Right lobe of liver (tissue), 6 donors: ENCODE measurements at regions not wholly inside any gene's neighbourhood (a gene's known extent, or its start where the extent isn't known, plus 50 kb on each side); places are given as distances from the start of the nearest gene placed in this dataset.

Source experiments
- ATAC-seq, 4 donors: fragments of 200-7000 bp; cut with Tn5 transposase; one replicate each; pipeline ENCODE4 v1.9.1; 2020; ENCODE audit warnings: mild to moderate bottlenecking in 4 of 4, moderate library complexity in 4 of 4
- DNase-seq, 3 donors: peaks; one replicate each; pipeline ENCODE4 v3.0.0-alpha.2; 2020
- H3K27ac ChIP-seq, 3 donors: fragments of 200-600 bp; one replicate each; pipeline ENCODE4 v1.8.0; 2022
- H3K27me3 ChIP-seq, 2 donors: fragments of 200-600 bp; one replicate each; pipeline ENCODE4 v1.8.0; 2022
- H3K36me3 ChIP-seq, 4 donors: fragments of 200-600 bp; sonication (generic) in 1 of 4; one replicate each; pipeline versions ENCODE4 v1.5.1 to v1.8.0; 2017 to 2022; ENCODE audit warnings: control low read depth in 1 of 4
- H3K4me1 ChIP-seq, 4 donors: fragments of 200-600 bp; sonication (generic) in 1 of 4; one replicate each; pipeline versions ENCODE4 v1.5.1 to v1.8.0; 2017 to 2022; ENCODE audit warnings: control low read depth in 1 of 4
- H3K4me3 ChIP-seq, 3 donors: fragments of 200-600 bp; one replicate each; pipeline ENCODE4 v1.8.0; 2022
- H3K9me3 ChIP-seq, 4 donors: fragments of 200-600 bp; sonication (generic) in 1 of 4; one replicate each; pipeline versions ENCODE4 v1.5.1 to v1.8.0; 2017 to 2022; ENCODE audit warnings: control low read depth in 1 of 4
- POLR2A ChIP-seq: fragments of 450-650 bp; IDR thresholded peaks from one replicate; pipeline ENCODE4 v1.6.1; 2017; ENCODE audit warnings: antibody characterized with exemption, mild to moderate bottlenecking
- WGBS: methylation state at CpG from one replicate; pipeline ENCODE4 v1.1.6; 2018; ENCODE audit warnings: low coverage, low lambda C conversion rate; ENCODE audit not compliant: insufficient coverage; ENCODE audit errors: missing lambda C conversion rate; 5-methylcytosine and 5-hydroxymethylcytosine counted together
- intact Hi-C, 2 donors: fragments of 100-400 bp; cut with DNase I; formaldehyde crosslinking; loops; one replicate each; pipeline versions ENCODE4 v1.11.2 to v1.14.1; 2022
- TF ChIP-seq, protein P1 (sequence below), 4 donors: fragments of 200-600 bp in 3 of 4; fragments of 450-650 bp in 1 of 4; IDR thresholded peaks; one replicate each; pipeline versions ENCODE4 v1.5.1 to v1.8.0; 2016 to 2022; ENCODE audit warnings: antibody characterized with exemption in 4 of 4, mild to moderate bottlenecking in 2 of 4
- donor health status: DM: no; HTN: yes; CAD: no.
- donor health status: DM: no; HTN: no; CAD: no.
- donor health status: DM: no; HTN: no; CAD: no.
- donor health status: DM: no; HTN: yes; CAD: no.
- donor health status: DM: no; HTN: yes; CAD: no.

DNA sequence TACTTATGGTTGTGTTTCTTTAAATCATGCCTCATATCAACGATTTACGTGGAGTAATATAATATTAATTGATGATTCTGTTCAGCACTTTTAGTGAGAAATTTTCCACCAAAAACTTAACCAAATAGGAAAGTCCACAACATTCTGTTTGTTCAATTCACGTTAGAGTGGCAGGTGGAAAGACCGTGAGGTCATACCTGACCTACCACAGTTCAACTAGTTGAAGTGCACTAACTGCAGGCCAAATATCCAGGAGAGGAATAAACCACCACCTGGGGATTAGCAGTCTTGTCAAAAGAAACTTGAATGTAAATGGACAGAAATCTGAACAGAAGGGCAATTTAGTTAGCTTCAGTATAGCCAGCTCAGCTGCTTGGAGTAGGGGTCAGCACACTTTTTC lies 577.7 kb downstream of the KIF4B start:
- no peak for TF ChIP-seq POLR2A
- TF ChIP-seq, protein P1, sequence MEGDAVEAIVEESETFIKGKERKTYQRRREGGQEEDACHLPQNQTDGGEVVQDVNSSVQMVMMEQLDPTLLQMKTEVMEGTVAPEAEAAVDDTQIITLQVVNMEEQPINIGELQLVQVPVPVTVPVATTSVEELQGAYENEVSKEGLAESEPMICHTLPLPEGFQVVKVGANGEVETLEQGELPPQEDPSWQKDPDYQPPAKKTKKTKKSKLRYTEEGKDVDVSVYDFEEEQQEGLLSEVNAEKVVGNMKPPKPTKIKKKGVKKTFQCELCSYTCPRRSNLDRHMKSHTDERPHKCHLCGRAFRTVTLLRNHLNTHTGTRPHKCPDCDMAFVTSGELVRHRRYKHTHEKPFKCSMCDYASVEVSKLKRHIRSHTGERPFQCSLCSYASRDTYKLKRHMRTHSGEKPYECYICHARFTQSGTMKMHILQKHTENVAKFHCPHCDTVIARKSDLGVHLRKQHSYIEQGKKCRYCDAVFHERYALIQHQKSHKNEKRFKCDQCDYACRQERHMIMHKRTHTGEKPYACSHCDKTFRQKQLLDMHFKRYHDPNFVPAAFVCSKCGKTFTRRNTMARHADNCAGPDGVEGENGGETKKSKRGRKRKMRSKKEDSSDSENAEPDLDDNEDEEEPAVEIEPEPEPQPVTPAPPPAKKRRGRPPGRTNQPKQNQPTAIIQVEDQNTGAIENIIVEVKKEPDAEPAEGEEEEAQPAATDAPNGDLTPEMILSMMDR (IDR thresholded peaks at IDR 0.05): no peak
- ATAC-seq (peak in 3 of 4 donors; percentile 52 to 78 (median 75)), DNase-seq (no peak)
- H3K27ac ChIP-seq: no peak overlapping the region
- H3K27me3 ChIP-seq: no peaks in the 10 kb centered on the region
- WGBS: 56% methylated on average over 4 of the region's 4 CpGs
- no peak overlapping the region for H3K4me3 ChIP-seq
- H3K4me1 ChIP-seq: no peaks in the 10 kb centered on the region
- intact Hi-C loops: no loop called here
- H3K9me3 ChIP-seq: no peaks in the 10 kb centered on the region
- H3K36me3 ChIP-seq: no peaks in the 10 kb centered on the region

DNA sequence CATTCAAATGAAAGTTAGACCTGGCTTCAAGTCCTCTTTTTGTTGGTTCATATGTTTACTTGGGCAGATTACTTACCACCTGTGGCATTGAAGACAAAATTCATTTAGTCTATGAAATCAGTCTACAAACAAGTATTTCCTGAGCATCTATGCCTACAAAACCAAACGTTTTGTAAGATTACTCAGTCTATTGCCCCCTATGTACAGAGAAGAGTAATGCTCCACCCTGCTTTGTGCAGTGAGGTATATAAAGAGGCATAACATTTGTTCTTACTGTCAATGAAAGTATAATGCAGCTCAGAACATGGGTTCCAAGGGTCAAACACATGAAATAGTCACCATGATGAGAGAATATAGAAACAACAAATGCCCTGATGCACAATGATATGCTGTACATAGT lies 580.7 kb downstream of the KIF4B start:
- 0% methylated on average over 1 of the region's 1 CpG for WGBS
- no peaks in the 10 kb centered on the region for H3K27me3 ChIP-seq
- H3K9me3 ChIP-seq: no peaks in the 10 kb centered on the region
- no peaks in the 10 kb centered on the region for H3K36me3 ChIP-seq
- ATAC-seq (no peak), DNase-seq (no peak)
- intact Hi-C loops: no loop called here
- TF ChIP-seq, protein P1 (IDR thresholded peaks at IDR 0.05): peak in 1 of 4 donors; percentile 13
- TF ChIP-seq POLR2A: no peak
- no peaks in the 10 kb centered on the region for H3K4me1 ChIP-seq
- no peak overlapping the region for H3K27ac ChIP-seq
- H3K4me3 ChIP-seq: no peak overlapping the region

DNA sequence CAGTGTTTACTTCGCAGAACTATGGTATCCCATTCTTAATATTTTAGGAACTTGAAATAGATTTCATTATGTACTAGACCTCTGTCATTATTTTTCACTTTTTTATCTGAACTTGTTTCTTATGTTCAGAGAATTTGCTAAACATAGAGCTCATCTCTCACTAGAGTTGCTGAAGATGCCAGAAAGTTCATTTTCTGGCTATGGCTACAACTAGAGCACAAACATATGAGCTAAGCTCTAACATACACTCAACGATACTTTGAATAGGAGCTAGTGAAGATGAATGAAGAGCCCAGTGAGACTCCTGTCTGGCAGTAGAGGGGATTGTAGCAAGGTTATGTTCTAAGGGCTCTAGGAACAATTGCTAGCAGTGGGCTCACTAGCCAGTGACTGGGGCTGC lies 582.2 kb downstream of the KIF4B start:
- WGBS: 70% methylated on average over 2 of the region's 2 CpGs
- no peaks in the 10 kb centered on the region for H3K9me3 ChIP-seq
- DNase-seq (no peak), ATAC-seq (no peak)
- H3K27ac ChIP-seq: no peak overlapping the region
- no peaks in the 10 kb centered on the region for H3K4me1 ChIP-seq
- no peaks in the 10 kb centered on the region for H3K27me3 ChIP-seq
- H3K36me3 ChIP-seq: no peaks in the 10 kb centered on the region
- H3K4me3 ChIP-seq: no peak overlapping the region
- intact Hi-C loops: no loop called here
- TF ChIP-seq, protein P1 (IDR thresholded peaks at IDR 0.05): no peak
- no peak for TF ChIP-seq POLR2A

DNA sequence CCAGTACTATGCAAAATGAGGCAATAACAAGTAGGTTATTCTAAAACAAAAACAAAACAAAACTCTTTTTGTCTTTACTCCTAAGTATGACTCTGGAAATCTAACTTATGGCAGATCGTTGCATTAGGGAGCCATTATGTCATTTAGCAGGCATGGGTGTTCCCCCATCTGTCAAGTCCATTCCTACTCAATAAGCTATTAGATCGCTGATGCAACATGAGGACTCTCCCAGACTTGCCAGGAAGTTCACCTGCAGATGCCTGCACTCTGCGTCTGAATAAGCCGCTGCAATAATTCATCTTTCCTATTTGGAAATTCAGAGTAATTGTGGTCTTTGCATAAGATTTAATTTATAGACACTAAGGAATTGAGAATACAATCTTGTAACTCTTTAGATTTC lies 585.0 kb downstream of the KIF4B start:
- intact Hi-C loops: no loop called here
- no peaks in the 10 kb centered on the region for H3K4me1 ChIP-seq
- DNase-seq (no peak), ATAC-seq (no peak)
- H3K4me3 ChIP-seq: no peak overlapping the region
- no peaks in the 10 kb centered on the region for H3K9me3 ChIP-seq
- H3K27me3 ChIP-seq: no peaks in the 10 kb centered on the region
- H3K27ac ChIP-seq: no peak overlapping the region
- TF ChIP-seq, protein P1 (IDR thresholded peaks at IDR 0.05): no peak
- no peak for TF ChIP-seq POLR2A
- no peaks in the 10 kb centered on the region for H3K36me3 ChIP-seq
- WGBS: 54% methylated on average over 4 of the region's 4 CpGs

DNA sequence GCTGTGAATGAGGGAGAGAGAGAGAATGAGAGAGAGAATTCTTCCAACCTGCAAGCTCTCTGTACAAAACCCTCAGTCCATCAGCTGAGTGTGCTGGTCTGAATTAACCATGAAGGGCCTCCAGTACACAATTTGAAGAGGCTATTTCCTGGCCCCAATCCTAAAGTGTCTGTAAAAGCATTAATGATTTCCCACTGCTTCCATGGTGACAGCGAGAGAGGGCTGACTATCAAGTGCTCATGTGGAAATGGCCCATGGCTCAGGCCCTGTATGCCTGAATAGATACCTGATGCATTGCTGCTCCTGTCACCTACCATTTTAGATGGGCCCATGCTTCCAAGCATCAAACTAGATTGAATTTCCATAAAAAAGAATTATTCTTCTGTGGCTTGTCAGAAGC lies 592.4 kb downstream of the KIF4B start:
- Histone ChIP-seq H3K36me3 (no peaks in the 10 kb centered on the region), H3K9me3 (no peaks in the 10 kb centered on the region), H3K4me1 (no peaks in the 10 kb centered on the region), H3K27me3 (no peaks in the 10 kb centered on the region), H3K4me3 (no peak overlapping the region), H3K27ac (no peak overlapping the region)
- ATAC-seq (no peak), DNase-seq (no peak)
- 33% methylated on average over 1 of the region's 1 CpG for WGBS
- intact Hi-C loops: no loop called here
- no peak for TF ChIP-seq POLR2A
- TF ChIP-seq, protein P1 (IDR thresholded peaks at IDR 0.05): no peak
